ENCODE measurements at regions not wholly inside any gene's neighbourhood (a gene's known extent, or its start where the extent isn't known, plus 50 kb on each side); places are given as distances from the start of the nearest gene placed in this dataset.

GRCh38 chr18:26700728-26701127, 152.4 kb upstream of the KCTD1 start:
- no peak for DNase-seq (ENCODE audit: low read depth)

GRCh38 chr18:26700201-26700600, 151.8 kb upstream of the KCTD1 start:
- DNase-seq (ENCODE audit: low read depth), result no peak

GRCh38 chr18:26697186-26697884, 149.0 kb upstream of the KCTD1 start:
- DNase-seq (ENCODE audit: low read depth), result no peak

GRCh38 chr18:26696786-26697185, 148.4 kb upstream of the KCTD1 start:
- no peak for DNase-seq (ENCODE audit: low read depth)

GRCh38 chr18:26696308-26696707, 148.0 kb upstream of the KCTD1 start:
- DNase-seq (ENCODE audit: low read depth), result no peak

GRCh38 chr18:26689226-26689879, 141.0 kb upstream of the KCTD1 start:
- no peak for DNase-seq (ENCODE audit: low read depth)

GRCh38 chr18:26686532-26686931, 138.2 kb upstream of the KCTD1 start:
- DNase-seq (ENCODE audit: low read depth), result no peak

- DNase-seq (ENCODE audit: low read depth), result no peak
Observed at GRCh38 chr18:26685438-26686157, 137.2 kb upstream of the KCTD1 start.

GRCh38 chr18:26677957-26678356, 129.6 kb upstream of the KCTD1 start:
- no peak for DNase-seq (ENCODE audit: low read depth)

- no peak for DNase-seq (ENCODE audit: low read depth)
Observed at GRCh38 chr18:26667046-26667445, 118.7 kb upstream of the KCTD1 start.

- no peak for DNase-seq (ENCODE audit: low read depth)
Observed at GRCh38 chr18:26662996-26663395, 114.6 kb upstream of the KCTD1 start.

- DNase-seq (ENCODE audit: low read depth), result no peak
Observed at GRCh38 chr18:26657631-26658581, 109.6 kb upstream of the KCTD1 start.

GRCh38 chr18:26656944-26657536, 108.7 kb upstream of the KCTD1 start:
- peak; percentile 8 for DNase-seq (ENCODE audit: low read depth)

GRCh38 chr18:26656431-26656943, 108.1 kb upstream of the KCTD1 start:
- DNase-seq (ENCODE audit: low read depth), result no peak

GRCh38 chr18:26655525-26656430, 107.4 kb upstream of the KCTD1 start:
- DNase-seq (ENCODE audit: low read depth), result no peak

GRCh38 chr18:26654616-26655524, 106.5 kb upstream of the KCTD1 start:
- no peak for DNase-seq (ENCODE audit: low read depth)

GRCh38 chr18:26653943-26654615, 105.7 kb upstream of the KCTD1 start:
- DNase-seq (ENCODE audit: low read depth), result no peak

GRCh38 chr18:26652501-26652900, 104.1 kb upstream of the KCTD1 start:
- DNase-seq (ENCODE audit: low read depth), result no peak
